Endothelial cell of umbilical vein (primary cell): ENCODE measurements at regions not wholly inside any gene's neighbourhood (a gene's known extent, or its start where the extent isn't known, plus 50 kb on each side); places are given as distances from the start of the nearest gene placed in this dataset.

ENCODE experiments used
- BruUV-seq: library from RNA; stranded (reverse); fragments of 400-500 nt; replicated peaks from 2 replicates; lab custom pipeline; 2021; lab: Mats Ljungman, UMichigan
- CTCF ChIA-PET: fragments of 300-600, 350-600 bp; sonication (Branson Sonifier 250); formaldehyde crosslinking; loops from one replicate; lab custom pipeline; 2021; ENCODE audit warnings: antibody characterized with exemption, inconsistent platforms; lab: Charles Lee
- POLR2A ChIA-PET: fragments of 300-600, 350-600 bp; sonication (Branson Sonifier 250); formaldehyde crosslinking; loops from one replicate; lab custom pipeline; 2021; ENCODE audit warnings: antibody characterized with exemption, inconsistent platforms; lab: Charles Lee
- DNase-seq: peaks from one replicate; pipeline ENCODE4 v3.0.0-alpha.2; 2011; ENCODE audit warnings: low read depth, low spot score
- FAIRE-seq: peaks from 2 replicates; lab custom pipeline; 2011; peaks lifted over from hg19 to GRCh38; lab: Jason Lieb, UNC
- H2AFZ ChIP-seq: 2 replicates; pipeline ENCODE4 v1.6.0; 2012; ENCODE audit warnings: low read depth, low read length, control low read depth, inconsistent platforms
- H3K27ac ChIP-seq: 2 replicates; pipeline ENCODE4 v1.5.1; 2011; ENCODE audit warnings: low read depth, mild to moderate bottlenecking, control low read depth, low read length, moderate library complexity; ENCODE audit not compliant: insufficient read depth
- H3K27me3 ChIP-seq, 2 experiments: 2 replicates each; pipeline versions ENCODE4 v1.6.0 to v1.6.1; 2011; ENCODE audit warnings: low read length in 2 of 2, mixed read lengths in 1 of 2; ENCODE audit not compliant: control insufficient read depth in 2 of 2, insufficient read depth in 2 of 2
- H3K36me3 ChIP-seq, 2 experiments: 2 replicates in 1 of 2; 3 replicates in 1 of 2; pipeline ENCODE4 v1.5.1; 2011; ENCODE audit warnings: low read length in 2 of 2, mild to moderate bottlenecking in 1 of 2, moderate library complexity in 1 of 2; ENCODE audit not compliant: control insufficient read depth in 2 of 2, insufficient read depth in 2 of 2; ENCODE audit errors: extremely low read depth in 1 of 2
- H3K4me1 ChIP-seq: 3 replicates; pipeline ENCODE4 v1.5.1; 2011; ENCODE audit warnings: mild to moderate bottlenecking, low read length; ENCODE audit not compliant: control insufficient read depth, insufficient read depth; ENCODE audit errors: extremely low read depth
- H3K4me2 ChIP-seq: 2 replicates; pipeline ENCODE4 v1.6.1; 2011; ENCODE audit warnings: low read length, control low read depth, mixed read lengths; ENCODE audit not compliant: insufficient read depth
- H3K4me3 ChIP-seq, 3 experiments: fragments of 200-600 bp in 1 of 3; sonication (generic), shearing (Covaris generic) in 1 of 3; replicated peaks in 1 of 3; 2 replicates each; pipeline ENCODE4 v1.5.1; 2011 to 2016; ENCODE audit warnings: control low read depth in 3 of 3, low read length in 3 of 3, mild to moderate bottlenecking in 2 of 3, inconsistent platforms in 1 of 3, low read depth in 1 of 3, moderate library complexity in 1 of 3; ENCODE audit not compliant: insufficient read depth in 1 of 3
- H3K79me2 ChIP-seq: 2 replicates; pipeline ENCODE4 v1.6.0; 2012; ENCODE audit warnings: low read length, inconsistent platforms; ENCODE audit not compliant: control insufficient read depth, insufficient read depth
- H3K9ac ChIP-seq: replicated peaks from 2 replicates; pipeline ENCODE3; 2011; ENCODE audit warnings: low read length, control low read depth; ENCODE audit not compliant: insufficient read depth; ENCODE audit errors: extremely low read depth
- H3K9me1 ChIP-seq: replicated peaks from 3 replicates; pipeline ENCODE4 v1.6.0; 2011; ENCODE audit warnings: mild to moderate bottlenecking, low read length; ENCODE audit not compliant: control insufficient read depth, insufficient read depth; ENCODE audit errors: extremely low read depth
- H3K9me3 ChIP-seq: replicated peaks from 2 replicates; pipeline ENCODE4 v1.5.1; 2012; ENCODE audit warnings: low read length, inconsistent platforms; ENCODE audit not compliant: control insufficient read depth, insufficient read depth
- H4K20me1 ChIP-seq: replicated peaks from 2 replicates; pipeline ENCODE3; 2011; ENCODE audit warnings: mild to moderate bottlenecking, low read length; ENCODE audit not compliant: control insufficient read depth, insufficient read depth; ENCODE audit errors: extremely low read depth
- CTCF ChIP-seq, 2 donors: IDR thresholded peaks; 1 replicate in 1 of 2; 2 replicates in 1 of 2; pipeline ENCODE4 v1.5.1; 2011; ENCODE audit warnings: low read length in 2 of 2, mild to moderate bottlenecking in 2 of 2, moderate library complexity in 2 of 2, control low read depth in 1 of 2, inconsistent platforms in 1 of 2, low read depth in 1 of 2; ENCODE audit not compliant: insufficient read depth in 1 of 2; ENCODE audit errors: extremely low read depth in 1 of 2
- EZH2 ChIP-seq: IDR thresholded peaks from 2 replicates; pipeline ENCODE4 v1.6.1; 2012; ENCODE audit warnings: borderline replicate concordance, low read depth, mild to moderate bottlenecking, moderate library complexity, low read length, inconsistent platforms; ENCODE audit not compliant: severe bottlenecking
- FOS ChIP-seq: IDR thresholded peaks from 2 replicates; pipeline ENCODE4 v1.6.1; 2011; ENCODE audit warnings: mild to moderate bottlenecking, low read length, moderate library complexity, borderline replicate concordance; ENCODE audit not compliant: insufficient read depth
- GATA2 ChIP-seq: IDR thresholded peaks from 2 replicates; pipeline ENCODE4 v1.7.0; 2011; ENCODE audit warnings: low read depth, mild to moderate bottlenecking, moderate library complexity, mixed read lengths, low read length; ENCODE audit not compliant: insufficient read length, insufficient read depth
- MYC ChIP-seq: IDR thresholded peaks from one replicate; pipeline ENCODE4 v1.6.1; 2011; ENCODE audit warnings: mild to moderate bottlenecking, low read depth, low read length
- dilution Hi-C: fragments of 300-500 bp; cut with MboI; formaldehyde crosslinking; loops from one replicate; pipeline ENCODE4 v1.15.0; 2019; ENCODE audit warnings: low sequenced_read_pairs; ENCODE audit not compliant: extremely low pct_ligation_motif_present
- intact Hi-C: fragments of 100-400 bp; cut with micrococcal nuclease; formaldehyde crosslinking; loops from one replicate; pipeline ENCODE4 v1.10.0; 2022
- TF ChIP-seq, protein P1 (sequence below): IDR thresholded peaks from 2 replicates; pipeline ENCODE4 v1.6.1; 2011; ENCODE audit not compliant: insufficient read depth, insufficient read length

GRCh38 chr6:106872049-106872448 lies 102.5 kb downstream of the CD24 start:
- CTCF ChIA-PET, result no interaction called here
- TF ChIP-seq, protein P1, sequence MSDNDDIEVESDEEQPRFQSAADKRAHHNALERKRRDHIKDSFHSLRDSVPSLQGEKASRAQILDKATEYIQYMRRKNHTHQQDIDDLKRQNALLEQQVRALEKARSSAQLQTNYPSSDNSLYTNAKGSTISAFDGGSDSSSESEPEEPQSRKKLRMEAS, result no peak
- TF ChIP-seq MYC, result no peak
- TF ChIP-seq EZH2, result no peak
- no peak for TF ChIP-seq FOS
- no peak for TF ChIP-seq GATA2
- no peak for TF ChIP-seq CTCF (IDR thresholded peaks at IDR 0.05; ENCODE audit: extremely low read depth in 1 of 2, insufficient read depth in 1 of 2, low read depth in 1 of 2, low read length in 2 of 2)
- Histone ChIP-seq H3K9me1 (no peaks in the 10 kb centered on the region), H3K27me3 (no peaks in the 10 kb centered on the region), H3K36me3 (no peaks in the 10 kb centered on the region), H4K20me1 (no peaks in the 10 kb centered on the region), H2AFZ (no peak overlapping the region), H3K9ac (no peak overlapping the region), H3K4me2 (no peak overlapping the region), H3K9me3 (no peaks in the 10 kb centered on the region), H3K27ac (no peak overlapping the region), H3K79me2 (no peaks in the 10 kb centered on the region), H3K4me1 (no peaks in the 10 kb centered on the region), H3K4me3 (no peak overlapping the region)
- DNase-seq, result no peak
- no TSS peak for BruUV-seq
- FAIRE-seq, result no peak
- intact Hi-C loops, result no loop called here
- dilution Hi-C loops, result no loop called here
- POLR2A ChIA-PET, result no interaction called here
